Pancreas (tissue), 10 donors: ENCODE measurements at regions not wholly inside any gene's neighbourhood (a gene's known extent, or its start where the extent isn't known, plus 50 kb on each side); places are given as distances from the start of the nearest gene placed in this dataset.
A peak's percentile ranks its signal among the peaks of the same experiment; 100 is the strongest.

Experiments used
- ATAC-seq, 4 donors: fragments of 200-7000 bp; cut with Tn5 transposase; one replicate each; pipeline versions ENCODE4 v1.8.0 to v1.9.1; 2020; ENCODE audit warnings: mild to moderate bottlenecking in 4 of 4, moderate library complexity in 4 of 4
- DNase-seq, 6 donors: peaks; one replicate each; pipeline ENCODE4 v3.0.0-alpha.2; 2020
- FAIRE-seq: peaks from 2 replicates; lab custom pipeline; 2012; peaks lifted over from hg19 to GRCh38; lab: Jason Lieb, UNC
- H3K27ac ChIP-seq, 4 donors: fragments of 200-600 bp; sonication (generic); 1 replicate in 3 of 4; 2 replicates in 1 of 4; pipeline versions ENCODE4 v1.5.0 to v1.8.0; 2020
- H3K27me3 ChIP-seq, 4 donors: fragments of 200-600 bp; one replicate each; pipeline ENCODE4 v1.8.0; 2021
- H3K36me3 ChIP-seq, 3 donors: fragments of 200-600 bp; sonication (generic) in 1 of 3; one replicate each; pipeline versions ENCODE4 v1.5.0 to v1.8.0; 2020 to 2021
- H3K4me1 ChIP-seq, 3 donors: fragments of 200-600 bp; one replicate each; pipeline ENCODE4 v1.8.0; 2021
- H3K4me3 ChIP-seq, 4 donors: fragments of 200-600 bp; sonication (generic) in 2 of 4; one replicate each; pipeline versions ENCODE4 v1.5.0 to v1.8.0; 2020 to 2021
- H3K9me3 ChIP-seq, 4 donors: fragments of 200-600 bp; one replicate each; pipeline ENCODE4 v1.8.0; 2021
- CTCF ChIP-seq, 4 donors: fragments of 200-600 bp; sonication (generic) in 3 of 4; IDR thresholded peaks; one replicate each; pipeline versions ENCODE4 v1.5.0 to v1.8.0; 2021; ENCODE audit warnings: antibody characterized with exemption in 4 of 4
- WGBS, 2 donors: extraction: QIAGEN DNeasy Blood & Tissue Kit; methylation state at CpG; one replicate each; pipeline ENCODE4 v1.1.7; 2013; 5-methylcytosine and 5-hydroxymethylcytosine counted together
- intact Hi-C, 3 donors: fragments of 100-400 bp; cut with DNase I; formaldehyde crosslinking; loops; one replicate each; pipeline versions ENCODE4 v1.11.1 to v1.14.2; 2022
- donor health status: healthy with polysubstance abuse.
- donor health status: DM: no; HTN: no; CAD: no; lungs with moderate emphysema.
- donor health status: DM: no; HTN: no; CAD: no.
- donor health status: control.
- donor health status: control.
- donor health status: Bipolar disorder and iron deficiency.
- donor health status: DM: yes; HTN: yes; CAD: no.
- donor health status: DM: no; HTN: no; CAD: no.
- donor health status: DM: no; HTN: no; CAD: no.
- donor health status: DM: yes; HTN: yes; CAD: no.

- ATAC-seq (no peak), DNase-seq (no peak), FAIRE-seq (no peak)
- intact Hi-C loops: no loop called here
- TF ChIP-seq CTCF (IDR thresholded peaks at IDR 0.05): no peak
- Histone ChIP-seq H3K4me1 (peaks cover 0 to 9% (median 0%) of the 10 kb centered on the region in 3 donors), H3K27ac (no peak overlapping the region), H3K27me3 (no peaks in the 10 kb centered on the region), H3K9me3 (no peaks in the 10 kb centered on the region), H3K4me3 (no peak overlapping the region), H3K36me3 (no peaks in the 10 kb centered on the region)
- 88 to 91% methylated on average over 16 of the region's 16 CpGs for WGBS, 2 donors
These were observed 62.2 kb upstream of the WLS start for GRCh38 chr1:68294367-68295066.

- Histone ChIP-seq H3K4me3 (no peak overlapping the region), H3K4me1 (peaks cover 0 to 9% (median 0%) of the 10 kb centered on the region in 3 donors), H3K27me3 (no peaks in the 10 kb centered on the region), H3K36me3 (no peaks in the 10 kb centered on the region), H3K27ac (no peak overlapping the region), H3K9me3 (no peaks in the 10 kb centered on the region)
- DNase-seq (no peak), FAIRE-seq (no peak), ATAC-seq (peak in 1 of 4 donors; percentile 18)
- TF ChIP-seq CTCF (IDR thresholded peaks at IDR 0.05): no peak
- intact Hi-C loops: no loop called here
- 69 to 71% methylated on average over 19 of the region's 19 CpGs for WGBS, 2 donors
These were observed 61.5 kb upstream of the WLS start for GRCh38 chr1:68293609-68294366.

GRCh38 chr1:68293122-68293521, 60.8 kb upstream of the WLS start:
- Histone ChIP-seq H3K9me3 (no peaks in the 10 kb centered on the region), H3K4me1 (peaks cover 0 to 9% (median 0%) of the 10 kb centered on the region in 3 donors), H3K4me3 (no peak overlapping the region), H3K36me3 (no peaks in the 10 kb centered on the region), H3K27me3 (no peaks in the 10 kb centered on the region), H3K27ac (no peak overlapping the region)
- FAIRE-seq (no peak), ATAC-seq (no peak), DNase-seq (no peak)
- 82 to 83% methylated on average over 5 of the region's 5 CpGs for WGBS, 2 donors
- intact Hi-C loops: no loop called here
- no peak for TF ChIP-seq CTCF (IDR thresholded peaks at IDR 0.05)

- intact Hi-C loops: no loop called here
- no peak overlapping the region for H3K4me3 ChIP-seq
- ATAC-seq: peak in 2 of 4 donors; percentile 12 to 65
- no peaks in the 10 kb centered on the region for H3K36me3 ChIP-seq
- WGBS, 2 donors: 38 to 41% methylated on average over 2 of the region's 2 CpGs
- no peak overlapping the region for H3K27ac ChIP-seq
- no peak for DNase-seq
- FAIRE-seq: no peak
- no peaks in the 10 kb centered on the region for H3K27me3 ChIP-seq
- H3K9me3 ChIP-seq: no peaks in the 10 kb centered on the region
- peaks cover 0 to 9% (median 0%) of the 10 kb centered on the region in 3 donors for H3K4me1 ChIP-seq
- no peak for TF ChIP-seq CTCF (IDR thresholded peaks at IDR 0.05)
These were observed 59.5 kb upstream of the WLS start for GRCh38 chr1:68291688-68292384.
